Right atrium auricular region (tissue), 2 donors: ENCODE measurements at regions not wholly inside any gene's neighbourhood (a gene's known extent, or its start where the extent isn't known, plus 50 kb on each side); places are given as distances from the start of the nearest gene placed in this dataset.
"Not testable (repeated sequence)": the region's sequence is repeated elsewhere in the genome, so short reads cannot be mapped to it uniquely, and the experiment has no call there.

Source experiments
- DNase-seq: peaks from one replicate; pipeline ENCODE4 v3.0.0-alpha.2; 2019; ENCODE audit warnings: low spot score
- H3K27ac ChIP-seq, 2 donors: fragments of 200-600 bp; sonication (generic); 1 replicate in 1 of 2; 2 replicates in 1 of 2; pipeline ENCODE4 v1.5.1; 2016 to 2019
- H3K27me3 ChIP-seq, 2 donors: fragments of 200-600 bp; sonication (generic); one replicate each; pipeline versions ENCODE4 v1.5.1 to v1.6.0; 2017 to 2019
- H3K36me3 ChIP-seq: fragments of 200-600 bp; sonication (generic); one replicate; pipeline ENCODE4 v1.5.1; 2016
- H3K4me1 ChIP-seq, 2 donors: fragments of 200-600 bp; sonication (generic); one replicate each; pipeline versions ENCODE4 v1.5.1 to v1.6.0; 2017 to 2019
- H3K4me3 ChIP-seq, 2 donors: fragments of 200-600 bp; sonication (generic); 1 replicate in 1 of 2; 2 replicates in 1 of 2; pipeline ENCODE4 v1.5.1; 2017 to 2019; ENCODE audit warnings: mild to moderate bottlenecking in 1 of 2, moderate library complexity in 1 of 2
- H3K9me3 ChIP-seq, 2 donors: fragments of 200-600 bp; sonication (generic); one replicate each; pipeline ENCODE4 v1.5.1; 2019
- CTCF ChIP-seq, 2 donors: fragments of 200-600 bp; sonication (generic); IDR thresholded peaks; one replicate each; pipeline ENCODE4 v1.5.1; 2019; ENCODE audit warnings: antibody characterized with exemption in 2 of 2

GRCh38 chr4:151484396-151485102 is 75.6 kb downstream of the FHIP1A start:
- no peak for TF ChIP-seq CTCF (IDR thresholded peaks at IDR 0.05)
- H3K4me1 ChIP-seq = peaks cover 0 to 7% of the 10 kb centered on the region in 2 donors
- H3K4me3 ChIP-seq = no peak overlapping the region
- H3K27ac ChIP-seq = no peak overlapping the region
- no peaks in the 10 kb centered on the region for H3K27me3 ChIP-seq
- no peaks in the 10 kb centered on the region for H3K9me3 ChIP-seq
- no peak for DNase-seq
- H3K36me3 ChIP-seq = no peaks in the 10 kb centered on the region

- H3K4me1 ChIP-seq = peaks cover 0 to 7% of the 10 kb centered on the region in 2 donors
- no peak overlapping the region for H3K27ac ChIP-seq
- no peaks in the 10 kb centered on the region for H3K9me3 ChIP-seq
- no peak for DNase-seq
- H3K36me3 ChIP-seq = no peaks in the 10 kb centered on the region
- H3K27me3 ChIP-seq = no peaks in the 10 kb centered on the region
- no peak for TF ChIP-seq CTCF (IDR thresholded peaks at IDR 0.05)
- no peak overlapping the region for H3K4me3 ChIP-seq
Measured at GRCh38 chr4:151485541-151486131, 76.7 kb downstream of the FHIP1A start.

DNA sequence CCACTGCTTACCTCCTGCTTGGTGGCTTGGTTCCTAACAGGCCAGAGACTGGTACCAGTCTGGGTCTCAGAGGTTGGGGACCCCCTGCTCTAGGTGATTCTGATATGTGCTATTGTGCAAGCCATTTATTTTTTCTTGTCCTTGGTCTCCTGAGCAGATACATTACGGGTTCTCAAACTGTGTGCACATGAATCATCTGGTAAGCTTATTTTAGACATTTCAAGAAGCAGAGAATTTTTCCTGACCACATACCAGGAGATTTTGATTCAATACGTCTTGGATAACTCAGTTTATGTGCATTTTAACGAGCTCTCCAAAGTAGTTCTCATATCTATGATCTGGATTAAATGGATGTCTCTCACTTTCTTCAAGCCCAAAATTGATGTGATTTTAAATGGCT is 77.2 kb downstream of the FHIP1A start:
- Histone ChIP-seq H3K27ac (no peak overlapping the region), H3K36me3 (no peaks in the 10 kb centered on the region), H3K4me3 (no peak overlapping the region), H3K4me1 (peaks cover 0 to 7% of the 10 kb centered on the region in 2 donors), H3K9me3 (no peaks in the 10 kb centered on the region), H3K27me3 (no peaks in the 10 kb centered on the region)
- TF ChIP-seq CTCF (IDR thresholded peaks at IDR 0.05) = no peak
- no peak for DNase-seq

GRCh38 chr4:151488968-151489367 is 80.0 kb downstream of the FHIP1A start:
- Histone ChIP-seq H3K27me3 (no peaks in the 10 kb centered on the region), H3K27ac (no peak overlapping the region), H3K4me1 (peaks cover 0 to 7% of the 10 kb centered on the region in 2 donors), H3K36me3 (no peaks in the 10 kb centered on the region), H3K4me3 (no peak overlapping the region), H3K9me3 (no peaks in the 10 kb centered on the region)
- no peak for DNase-seq
- TF ChIP-seq CTCF (IDR thresholded peaks at IDR 0.05) = no peak

DNA sequence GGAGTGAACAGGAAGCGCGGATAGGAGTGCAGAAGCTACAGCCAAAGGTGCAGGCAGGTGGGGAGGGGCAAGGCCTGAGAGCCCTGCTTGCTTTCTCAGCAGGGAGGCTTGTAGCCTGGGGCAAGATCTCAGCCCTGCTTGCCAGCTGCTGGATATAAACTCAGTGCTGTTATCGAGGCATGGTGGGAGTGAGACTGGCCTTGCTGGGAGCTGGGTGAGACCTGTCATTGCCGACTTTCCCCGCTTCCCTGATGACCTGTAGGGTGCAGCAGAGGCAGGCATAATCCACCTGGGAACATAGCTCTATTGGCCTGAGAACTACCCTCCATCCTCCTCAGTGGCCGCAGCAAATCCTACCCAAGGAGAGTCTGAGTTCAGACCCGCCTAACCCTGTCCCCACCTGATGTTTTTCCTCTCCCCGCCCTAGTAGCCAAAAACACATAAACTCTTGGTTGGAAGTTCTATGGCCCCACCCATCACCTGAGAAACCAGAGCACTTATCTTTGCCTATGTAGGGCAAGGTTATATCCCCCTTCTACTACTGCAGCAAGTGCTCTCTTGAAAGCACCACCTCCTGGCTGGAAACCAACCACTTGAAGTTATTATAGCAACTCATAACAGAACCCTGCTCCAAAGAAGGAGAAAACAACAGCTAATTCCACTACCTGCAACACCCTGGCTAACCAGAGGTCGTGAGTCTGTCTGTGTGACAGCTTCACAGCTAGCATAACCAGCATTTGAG is 80.7 kb downstream of the FHIP1A start:
- H3K4me3 ChIP-seq = no peak overlapping the region
- DNase-seq = no peak
- H3K4me1 ChIP-seq = peaks cover 0 to 2% of the 10 kb centered on the region in 2 donors
- peaks cover 0 to 5% of the 10 kb centered on the region in 2 donors for H3K9me3 ChIP-seq
- H3K27ac ChIP-seq = no peak overlapping the region
- TF ChIP-seq CTCF (IDR thresholded peaks at IDR 0.05) = no peak
- no peaks in the 10 kb centered on the region for H3K36me3 ChIP-seq
- H3K27me3 ChIP-seq = no peaks in the 10 kb centered on the region

GRCh38 chr4:151495612-151496011 is 86.6 kb downstream of the FHIP1A start:
- H3K9me3 ChIP-seq, DNase-seq, H3K27ac ChIP-seq, H3K36me3 ChIP-seq, H3K27me3 ChIP-seq, H3K4me3 ChIP-seq, H3K4me1 ChIP-seq: not testable (repeated sequence)

DNA sequence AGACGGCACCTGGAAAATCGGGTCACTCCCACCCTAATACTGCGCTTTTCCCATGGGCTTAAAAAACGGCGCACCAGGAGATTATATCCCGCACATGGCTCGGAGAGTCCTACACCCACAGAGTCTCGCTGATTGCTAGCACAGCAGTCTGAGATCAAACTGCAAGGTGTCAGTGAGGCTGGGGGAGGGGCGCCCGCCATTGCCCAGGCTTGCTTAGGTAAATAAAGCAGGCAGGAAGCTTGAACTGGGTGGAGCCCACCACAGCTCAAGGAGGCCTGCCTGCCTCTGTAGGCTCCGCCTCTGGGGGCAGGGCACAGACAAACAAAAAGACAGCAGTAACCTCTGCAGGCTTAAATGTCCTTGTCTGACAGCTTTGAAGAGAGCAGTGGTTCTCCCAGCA is 102.6 kb downstream of the FHIP1A start:
- H3K9me3 ChIP-seq, H3K27me3 ChIP-seq, H3K27ac ChIP-seq, DNase-seq, H3K4me3 ChIP-seq, H3K4me1 ChIP-seq, H3K36me3 ChIP-seq: not testable (repeated sequence)
